HEK293T (cell line): ENCODE measurements at regions not wholly inside any gene's neighbourhood (a gene's known extent, or its start where the extent isn't known, plus 50 kb on each side); places are given as distances from the start of the nearest gene placed in this dataset.

Experiments used
- CTBP1 ChIP-seq: fragments of 450-650 bp; IDR thresholded peaks from 2 replicates; pipeline ENCODE4 v1.6.1; 2016; ENCODE audit warnings: borderline replicate concordance
- PKNOX1 ChIP-seq: fragments of 450-650 bp; IDR thresholded peaks from 2 replicates; pipeline ENCODE4 v1.6.1; 2016
- SUZ12 ChIP-seq: fragments of 450-650 bp; IDR thresholded peaks from 2 replicates; pipeline ENCODE4 v1.6.1; 2016; ENCODE audit warnings: mild to moderate bottlenecking

GRCh38 chr10:21176934-21177480 lies 279.9 kb upstream of the NEBL start:
- no peak for TF ChIP-seq SUZ12
- TF ChIP-seq PKNOX1: no peak
- no peak for TF ChIP-seq CTBP1
